ENCODE measurements at regions not wholly inside any gene's neighbourhood (a gene's known extent, or its start where the extent isn't known, plus 50 kb on each side); places are given as distances from the start of the nearest gene placed in this dataset.

- Histone ChIP-seq H3K36me3 (ENCODE audit: insufficient read depth in 1 of 2, low read depth in 1 of 2) (no peaks in the 10 kb centered on the region), H3K27ac (no peak overlapping the region), H3K9me3 (no peaks in the 10 kb centered on the region), H3K4me1 (no peaks in the 10 kb centered on the region), H3K4me3 (no peak overlapping the region), H3K27me3 (ENCODE audit: insufficient read depth in 3 of 3, low read length in 2 of 3) (no peaks in the 10 kb centered on the region)
- ATAC-seq, result no peak
- TF ChIP-seq CTCF (IDR thresholded peaks at IDR 0.05), result no peak
- intact Hi-C loops (cut with DNase I), result no loop called here
- no peak for DNase-seq
Measured at GRCh38 chr4:13704761-13705160, 77.2 kb upstream of the BOD1L1 start.

- Histone ChIP-seq H3K4me3 (no peak overlapping the region), H3K9me3 (no peaks in the 10 kb centered on the region), H3K36me3 (ENCODE audit: insufficient read depth in 1 of 2, low read depth in 1 of 2) (no peaks in the 10 kb centered on the region), H3K4me1 (no peaks in the 10 kb centered on the region), H3K27me3 (ENCODE audit: insufficient read depth in 3 of 3, low read length in 2 of 3) (no peaks in the 10 kb centered on the region), H3K27ac (peak overlapping the region; percentile 1)
- no peak for TF ChIP-seq CTCF (IDR thresholded peaks at IDR 0.05)
- no peak for DNase-seq
- ATAC-seq, result peak in 3 of 4 donors; percentile 21 to 66 (median 48)
- intact Hi-C loops (cut with DNase I), result no loop called here
- WGBS, 3 donors, result 44 to 53% (median 50%) methylated on average over 9 of the region's 9 CpGs
Measured at GRCh38 chr4:13705521-13706041, 78.1 kb upstream of the BOD1L1 start.

GRCh38 chr4:13706120-13706519, 78.6 kb upstream of the BOD1L1 start:
- no peak for TF ChIP-seq CTCF (IDR thresholded peaks at IDR 0.05)
- Histone ChIP-seq H3K4me3 (no peak overlapping the region), H3K4me1 (no peaks in the 10 kb centered on the region), H3K27me3 (ENCODE audit: insufficient read depth in 3 of 3, low read length in 2 of 3) (no peaks in the 10 kb centered on the region), H3K27ac (peak overlapping the region; percentile 1), H3K36me3 (ENCODE audit: insufficient read depth in 1 of 2, low read depth in 1 of 2) (no peaks in the 10 kb centered on the region), H3K9me3 (no peaks in the 10 kb centered on the region)
- ATAC-seq (peak in 1 of 4 donors; percentile 66), DNase-seq (no peak)
- intact Hi-C loops (cut with DNase I), result no loop called here

GRCh38 chr4:13706716-13707115, 79.2 kb upstream of the BOD1L1 start:
- DNase-seq (no peak), ATAC-seq (no peak)
- WGBS, 3 donors, result 61 to 76% (median 68%) methylated on average over 3 of the region's 3 CpGs
- H3K27me3 ChIP-seq (ENCODE audit: insufficient read depth in 3 of 3, low read length in 2 of 3), result no peaks in the 10 kb centered on the region
- H3K4me1 ChIP-seq, result no peaks in the 10 kb centered on the region
- no peaks in the 10 kb centered on the region for H3K36me3 ChIP-seq (ENCODE audit: insufficient read depth in 1 of 2, low read depth in 1 of 2)
- no peaks in the 10 kb centered on the region for H3K9me3 ChIP-seq
- intact Hi-C loops (cut with DNase I), result no loop called here
- H3K4me3 ChIP-seq, result no peak overlapping the region
- no peak for TF ChIP-seq CTCF (IDR thresholded peaks at IDR 0.05)
- no peak overlapping the region for H3K27ac ChIP-seq

- no peak for DNase-seq
- Histone ChIP-seq H3K4me1 (no peaks in the 10 kb centered on the region), H3K27me3 (ENCODE audit: insufficient read depth in 3 of 3, low read length in 2 of 3) (no peaks in the 10 kb centered on the region), H3K4me3 (no peak overlapping the region), H3K9me3 (no peaks in the 10 kb centered on the region), H3K27ac (no peak overlapping the region), H3K36me3 (ENCODE audit: insufficient read depth in 1 of 2, low read depth in 1 of 2) (no peaks in the 10 kb centered on the region)
- 87 to 89% (median 88%) methylated on average over 8 of the region's 8 CpGs for WGBS, 3 donors
- intact Hi-C loops (cut with DNase I), result no loop called here
- TF ChIP-seq CTCF (IDR thresholded peaks at IDR 0.05), result no peak
- ATAC-seq, result no peak
Measured at GRCh38 chr4:13710246-13710885, 82.8 kb upstream of the BOD1L1 start.
